C4-2B (cell line): ENCODE measurements at regions not wholly inside any gene's neighbourhood (a gene's known extent, or its start where the extent isn't known, plus 50 kb on each side); places are given as distances from the start of the nearest gene placed in this dataset.

ENCODE experiments used
- ZFX ChIP-seq: fragments of 450-650 bp; IDR thresholded peaks from 2 replicates; pipeline ENCODE4 v1.6.1; 2017
- TF ChIP-seq, protein P1 (sequence below): fragments of 450-650 bp; conservative IDR thresholded peaks from 2 replicates; pipeline ENCODE4 v1.5.1; 2017; ENCODE audit warnings: mild to moderate bottlenecking

GRCh38 chr11:129702410-129703398 is 112.9 kb upstream of the TMEM45B start:
- TF ChIP-seq, protein P1, sequence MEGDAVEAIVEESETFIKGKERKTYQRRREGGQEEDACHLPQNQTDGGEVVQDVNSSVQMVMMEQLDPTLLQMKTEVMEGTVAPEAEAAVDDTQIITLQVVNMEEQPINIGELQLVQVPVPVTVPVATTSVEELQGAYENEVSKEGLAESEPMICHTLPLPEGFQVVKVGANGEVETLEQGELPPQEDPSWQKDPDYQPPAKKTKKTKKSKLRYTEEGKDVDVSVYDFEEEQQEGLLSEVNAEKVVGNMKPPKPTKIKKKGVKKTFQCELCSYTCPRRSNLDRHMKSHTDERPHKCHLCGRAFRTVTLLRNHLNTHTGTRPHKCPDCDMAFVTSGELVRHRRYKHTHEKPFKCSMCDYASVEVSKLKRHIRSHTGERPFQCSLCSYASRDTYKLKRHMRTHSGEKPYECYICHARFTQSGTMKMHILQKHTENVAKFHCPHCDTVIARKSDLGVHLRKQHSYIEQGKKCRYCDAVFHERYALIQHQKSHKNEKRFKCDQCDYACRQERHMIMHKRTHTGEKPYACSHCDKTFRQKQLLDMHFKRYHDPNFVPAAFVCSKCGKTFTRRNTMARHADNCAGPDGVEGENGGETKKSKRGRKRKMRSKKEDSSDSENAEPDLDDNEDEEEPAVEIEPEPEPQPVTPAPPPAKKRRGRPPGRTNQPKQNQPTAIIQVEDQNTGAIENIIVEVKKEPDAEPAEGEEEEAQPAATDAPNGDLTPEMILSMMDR = no peak
- TF ChIP-seq ZFX = no peak
